CD4-positive, CD25-positive, alpha-beta regulatory T cell (primary cell): ENCODE measurements at regions not wholly inside any gene's neighbourhood (a gene's known extent, or its start where the extent isn't known, plus 50 kb on each side); places are given as distances from the start of the nearest gene placed in this dataset.

Experiments
- ATAC-seq, 2 donors: fragments of 150-1000 bp; cut with Tn5 transposase; one replicate each; pipeline ENCODE4 v1.10.0; 2021; ENCODE audit warnings: low read depth in 2 of 2, moderate number of reproducible peaks in 2 of 2, moderate library complexity in 1 of 2
- DNase-seq, 3 donors: peaks; one replicate each; pipeline versions ENCODE4 v3.0.0 to v3.0.0-alpha.2; 2012 to 2022; ENCODE audit warnings: mixed read lengths in 1 of 3
- H3K27ac ChIP-seq: one replicate; pipeline ENCODE4 v1.7.0; 2013; ENCODE audit warnings: mild to moderate bottlenecking, low read length; ENCODE audit not compliant: insufficient read depth, poor library complexity, severe bottlenecking
- H3K27me3 ChIP-seq: one replicate; pipeline ENCODE4 v1.7.0; 2013; ENCODE audit warnings: low read length; ENCODE audit not compliant: control insufficient read depth, insufficient read depth
- H3K36me3 ChIP-seq: one replicate; pipeline ENCODE4 v1.7.0; 2013; ENCODE audit warnings: mild to moderate bottlenecking, low read length, moderate library complexity; ENCODE audit not compliant: control insufficient read depth, insufficient read depth
- H3K4me1 ChIP-seq: 2 replicates; pipeline ENCODE4 v1.7.0; 2013; ENCODE audit warnings: mild to moderate bottlenecking, low read length; ENCODE audit not compliant: insufficient read depth, control insufficient read depth, poor library complexity, severe bottlenecking
- H3K4me3 ChIP-seq: one replicate; pipeline ENCODE4 v1.7.0; 2013; ENCODE audit warnings: low read depth, mild to moderate bottlenecking, low read length, moderate library complexity
- H3K9me3 ChIP-seq, 2 experiments: 1 replicate in 1 of 2; 2 replicates in 1 of 2; pipeline ENCODE4 v1.7.0; 2013; ENCODE audit warnings: low read length in 2 of 2, mild to moderate bottlenecking in 1 of 2, moderate library complexity in 1 of 2; ENCODE audit not compliant: control insufficient read depth in 2 of 2
- H3K27ac Mint-ChIP-seq, 3 donors: one replicate each; pipeline ENCODE4 v1.8.0; 2020 to 2022; ENCODE audit warnings: mild to moderate bottlenecking in 3 of 3, mixed read lengths in 3 of 3, moderate library complexity in 2 of 3
- H3K27me3 Mint-ChIP-seq: one replicate; pipeline ENCODE4 v1.8.0; 2022; ENCODE audit warnings: mild to moderate bottlenecking, mixed read lengths
- H3K36me3 Mint-ChIP-seq: one replicate; pipeline ENCODE4 v1.8.0; 2020; ENCODE audit warnings: mixed read lengths
- H3K4me1 Mint-ChIP-seq, 4 donors: one replicate each; pipeline ENCODE4 v1.8.0; 2020 to 2022; ENCODE audit warnings: mixed read lengths in 4 of 4, mild to moderate bottlenecking in 1 of 4
- H3K4me3 Mint-ChIP-seq, 4 donors: one replicate each; pipeline ENCODE4 v1.8.0; 2020 to 2022; ENCODE audit warnings: mild to moderate bottlenecking in 4 of 4, mixed read lengths in 4 of 4, moderate library complexity in 3 of 4
- H3K9me3 Mint-ChIP-seq, 7 donors: one replicate each; pipeline ENCODE4 v1.8.0; 2020 to 2022; ENCODE audit warnings: mixed read lengths in 7 of 7, mild to moderate bottlenecking in 3 of 7, moderate library complexity in 2 of 7

DNA sequence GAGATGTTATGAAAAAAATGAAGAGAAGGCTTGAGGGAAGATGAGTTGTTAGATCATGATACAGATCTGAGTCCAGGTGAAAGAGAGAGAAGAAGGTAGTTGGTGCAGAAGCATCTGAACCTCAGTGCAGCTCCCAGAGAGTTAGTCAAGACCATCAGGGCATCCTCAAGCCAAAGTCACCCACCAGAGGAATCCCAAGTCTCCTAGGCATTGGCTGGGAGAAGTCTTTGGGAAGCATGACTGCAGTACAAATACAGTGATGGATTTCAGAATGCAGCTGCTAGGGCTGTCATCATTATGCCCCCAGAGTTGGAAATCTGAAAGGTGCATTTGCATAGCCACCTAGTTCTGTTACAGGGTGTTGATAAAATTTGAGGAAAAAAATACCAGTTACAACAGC lies 59.7 kb upstream of the GALNT18 start:
- H3K27me3 Mint-ChIP-seq, result peaks cover 16% of the 10 kb centered on the region
- Histone ChIP-seq H3K9me3 (no peaks in the 10 kb centered on the region), H3K27ac (no peak overlapping the region), H3K4me1 (no peaks in the 10 kb centered on the region), H3K36me3 (no peaks in the 10 kb centered on the region), H3K27me3 (no peaks in the 10 kb centered on the region), H3K4me3 (no peak overlapping the region)
- no peaks in the 10 kb centered on the region for H3K36me3 Mint-ChIP-seq
- H3K9me3 Mint-ChIP-seq, result peaks cover 0 to 2% (median 0%) of the 10 kb centered on the region in 7 donors
- no peak overlapping the region for H3K4me3 Mint-ChIP-seq
- no peak overlapping the region for H3K27ac Mint-ChIP-seq
- no peaks in the 10 kb centered on the region for H3K4me1 Mint-ChIP-seq
- DNase-seq (no peak), ATAC-seq (no peak)

DNA sequence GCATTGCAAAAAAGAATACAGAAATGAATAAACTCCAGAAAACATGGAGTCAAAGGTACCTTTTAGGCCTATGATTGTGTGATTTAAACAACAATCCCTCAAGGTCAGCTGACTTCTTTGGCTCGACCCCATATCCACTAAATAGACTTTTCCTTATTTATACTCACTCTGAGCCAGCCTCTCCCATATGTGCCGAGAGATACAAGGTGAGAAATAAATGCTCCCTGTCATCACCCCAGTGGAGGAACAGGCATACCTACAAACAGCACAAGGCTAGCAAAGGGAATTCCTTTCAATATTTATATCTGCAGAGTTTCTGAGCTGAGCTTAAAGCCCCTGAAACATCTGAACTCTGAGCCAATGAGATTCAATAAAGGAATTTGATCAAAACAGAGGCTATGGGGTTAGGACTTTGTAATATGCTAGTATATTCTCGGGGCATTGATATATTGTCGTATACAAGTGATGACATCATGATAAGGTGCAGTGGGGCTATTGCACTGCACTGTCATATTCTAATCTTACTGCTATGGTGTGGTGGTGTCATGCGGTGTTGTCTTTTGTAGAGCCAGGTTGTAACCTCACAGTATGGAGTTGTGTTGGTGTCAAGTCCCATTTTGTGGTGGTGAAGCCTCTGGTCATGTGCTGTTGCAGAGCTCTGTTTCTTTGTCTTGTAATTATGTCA lies 56.0 kb upstream of the GALNT18 start:
- DNase-seq (no peak), ATAC-seq (no peak)
- Mint-ChIP-seq H3K36me3 (no peaks in the 10 kb centered on the region), H3K27ac (no peak overlapping the region), H3K4me3 (no peak overlapping the region), H3K9me3 (peaks cover 0 to 2% (median 0%) of the 10 kb centered on the region in 7 donors), H3K27me3 (peaks cover 8% of the 10 kb centered on the region), H3K4me1 (no peaks in the 10 kb centered on the region)
- Histone ChIP-seq H3K9me3 (no peaks in the 10 kb centered on the region), H3K27ac (no peak overlapping the region), H3K4me1 (no peaks in the 10 kb centered on the region), H3K36me3 (no peaks in the 10 kb centered on the region), H3K27me3 (no peaks in the 10 kb centered on the region), H3K4me3 (no peak overlapping the region)

DNA sequence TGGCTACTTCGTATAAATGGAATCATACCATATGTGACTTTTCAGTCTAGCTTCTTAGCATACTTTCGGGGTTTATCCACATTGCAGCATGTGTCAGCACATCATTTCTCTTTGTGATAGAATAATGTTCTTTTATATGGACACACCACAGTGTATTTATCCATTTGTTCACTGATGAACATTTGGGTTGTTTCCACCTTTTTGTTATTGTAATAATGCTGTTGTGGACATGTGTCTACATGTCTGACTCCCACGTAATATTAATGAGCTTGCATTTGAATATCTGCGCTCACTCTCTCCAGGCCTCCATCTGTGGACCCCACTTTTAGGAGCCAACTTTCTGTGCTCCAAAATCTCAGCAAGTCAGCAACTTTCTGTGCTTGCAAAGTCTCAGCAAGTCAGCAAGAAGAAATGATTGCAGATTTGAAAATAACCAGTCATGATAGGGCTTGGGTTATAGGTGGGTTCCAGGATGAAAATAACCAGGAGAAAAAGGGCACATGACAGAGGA lies 53.9 kb upstream of the GALNT18 start:
- Mint-ChIP-seq H3K27me3 (no peaks in the 10 kb centered on the region), H3K27ac (no peak overlapping the region), H3K4me1 (no peaks in the 10 kb centered on the region), H3K36me3 (no peaks in the 10 kb centered on the region), H3K4me3 (no peak overlapping the region), H3K9me3 (no peaks in the 10 kb centered on the region)
- no peaks in the 10 kb centered on the region for H3K27me3 ChIP-seq
- no peak for DNase-seq
- no peak for ATAC-seq
- no peaks in the 10 kb centered on the region for H3K36me3 ChIP-seq
- no peak overlapping the region for H3K27ac ChIP-seq
- no peaks in the 10 kb centered on the region for H3K9me3 ChIP-seq
- no peaks in the 10 kb centered on the region for H3K4me1 ChIP-seq
- H3K4me3 ChIP-seq, result no peak overlapping the region

DNA sequence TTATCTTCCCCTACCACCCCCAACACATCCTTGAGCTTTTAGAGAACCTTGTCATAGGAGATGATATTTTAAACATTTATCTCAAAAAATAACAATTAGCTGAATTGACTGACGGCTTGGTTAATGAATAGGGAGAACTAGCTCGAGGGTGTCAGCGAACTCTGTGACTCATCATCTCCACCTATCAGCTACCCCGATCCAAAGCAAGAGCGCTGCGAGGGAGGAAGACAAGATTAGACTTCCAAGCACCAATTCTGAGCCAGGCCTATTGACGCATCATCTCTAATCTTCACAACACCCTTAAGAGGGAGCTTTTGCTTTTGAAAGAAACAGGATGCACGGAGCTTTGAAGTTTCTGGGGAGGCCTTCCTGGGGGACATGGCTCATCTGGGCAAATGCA lies 51.0 kb upstream of the GALNT18 start:
- ATAC-seq, result no peak
- Histone ChIP-seq H3K27me3 (no peaks in the 10 kb centered on the region), H3K36me3 (no peaks in the 10 kb centered on the region), H3K4me3 (no peak overlapping the region), H3K27ac (no peak overlapping the region), H3K9me3 (no peaks in the 10 kb centered on the region), H3K4me1 (no peaks in the 10 kb centered on the region)
- Mint-ChIP-seq H3K27me3 (peaks cover 17% of the 10 kb centered on the region), H3K36me3 (no peaks in the 10 kb centered on the region), H3K4me3 (no peak overlapping the region), H3K4me1 (no peaks in the 10 kb centered on the region), H3K27ac (no peak overlapping the region), H3K9me3 (no peaks in the 10 kb centered on the region)
- no peak for DNase-seq

DNA sequence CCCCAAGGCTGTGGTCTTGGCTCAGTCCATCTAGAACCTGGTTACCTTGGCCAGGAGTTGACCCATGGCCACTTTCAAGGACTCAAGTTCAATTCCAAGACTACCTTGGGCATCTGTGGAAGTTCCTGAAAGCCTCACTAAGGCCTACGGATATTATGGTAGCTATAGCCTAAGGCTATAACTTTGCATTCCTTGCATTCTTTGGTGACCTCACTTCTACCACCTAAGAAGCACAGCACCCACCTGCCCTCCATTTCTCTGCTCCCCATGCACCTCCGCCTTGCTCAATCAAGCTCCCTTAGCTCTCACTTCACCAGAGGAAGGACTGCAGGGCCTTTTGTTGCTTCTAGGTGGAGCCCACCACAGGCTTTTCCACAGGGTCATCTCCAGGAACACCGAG lies 50.3 kb upstream of the GALNT18 start:
- Histone ChIP-seq H3K4me1 (no peaks in the 10 kb centered on the region), H3K36me3 (no peaks in the 10 kb centered on the region), H3K27ac (no peak overlapping the region), H3K9me3 (no peaks in the 10 kb centered on the region), H3K4me3 (no peak overlapping the region), H3K27me3 (no peaks in the 10 kb centered on the region)
- Mint-ChIP-seq H3K27me3 (peaks cover 17% of the 10 kb centered on the region), H3K4me1 (no peaks in the 10 kb centered on the region), H3K4me3 (no peak overlapping the region), H3K36me3 (no peaks in the 10 kb centered on the region), H3K9me3 (no peaks in the 10 kb centered on the region), H3K27ac (no peak overlapping the region)
- DNase-seq, result no peak
- no peak for ATAC-seq
